NCI-H146 (cell line): ENCODE measurements at regions not wholly inside any gene's neighbourhood (a gene's known extent, or its start where the extent isn't known, plus 50 kb on each side); places are given as distances from the start of the nearest gene placed in this dataset.

Source experiments
- DNase-seq: peaks from one replicate; lab custom pipeline; 2025; lab: John Stamatoyannopoulos, UW

- no peak for DNase-seq
Observed at GRCh38 chrX:39639871-39640270, 457.9 kb downstream of the BCOR start.

- DNase-seq = no peak
Observed at GRCh38 chrX:39640866-39641265, 456.9 kb downstream of the BCOR start.

- DNase-seq = peak; percentile 53
Observed at GRCh38 chrX:39642071-39642470, 455.7 kb downstream of the BCOR start.

GRCh38 chrX:39643550-39643949 lies 454.2 kb downstream of the BCOR start:
- no peak for DNase-seq

- no peak for DNase-seq
Observed at GRCh38 chrX:39645178-39645895, 452.4 kb downstream of the BCOR start.

- DNase-seq = no peak
Observed at GRCh38 chrX:39648548-39649254, 449.1 kb downstream of the BCOR start.

GRCh38 chrX:39650768-39651347 lies 446.9 kb downstream of the BCOR start:
- DNase-seq = no peak

- peak; percentile 6 for DNase-seq
Observed at GRCh38 chrX:39652336-39652735, 445.4 kb downstream of the BCOR start.

- no peak for DNase-seq
Observed at GRCh38 chrX:39653691-39654090, 444.1 kb downstream of the BCOR start.

GRCh38 chrX:39654183-39654925 lies 443.4 kb downstream of the BCOR start:
- no peak for DNase-seq

GRCh38 chrX:39654952-39655351 lies 442.8 kb downstream of the BCOR start:
- peak; percentile 21 for DNase-seq

GRCh38 chrX:39661116-39661907 lies 436.4 kb downstream of the BCOR start:
- no peak for DNase-seq

- DNase-seq = no peak
Observed at GRCh38 chrX:39665830-39666518, 431.8 kb downstream of the BCOR start.

- DNase-seq = no peak
Observed at GRCh38 chrX:39667191-39667590, 430.6 kb downstream of the BCOR start.

GRCh38 chrX:39667736-39668482 lies 429.8 kb downstream of the BCOR start:
- DNase-seq = no peak

GRCh38 chrX:39669668-39670067 lies 428.1 kb downstream of the BCOR start:
- no peak for DNase-seq

GRCh38 chrX:39670281-39670680 lies 427.5 kb downstream of the BCOR start:
- no peak for DNase-seq

- DNase-seq = no peak
Observed at GRCh38 chrX:39672405-39672804, 425.4 kb downstream of the BCOR start.

- no peak for DNase-seq
Observed at GRCh38 chrX:39674490-39675161, 423.1 kb downstream of the BCOR start.

GRCh38 chrX:39675162-39675553 lies 422.6 kb downstream of the BCOR start:
- no peak for DNase-seq
